DND-41 (cell line): ENCODE measurements at regions not wholly inside any gene's neighbourhood (a gene's known extent, or its start where the extent isn't known, plus 50 kb on each side); places are given as distances from the start of the nearest gene placed in this dataset.

Experiments
- ATAC-seq: fragments of 200-7000 bp; cut with Tn5 transposase; 3 replicates; pipeline ENCODE4 v1.9.1; 2021; ENCODE audit warnings: low read depth; ENCODE audit not compliant: insufficient read depth
- DNase-seq: peaks from one replicate; pipeline ENCODE4 v3.0.0-alpha.2; 2020
- H2AFZ ChIP-seq: 2 replicates; pipeline ENCODE4 v1.6.0; 2012; ENCODE audit warnings: low read depth, low read length
- H3K27ac ChIP-seq: 2 replicates; pipeline ENCODE4 v1.5.1; 2012; ENCODE audit warnings: low read length, inconsistent platforms
- H3K27me3 ChIP-seq: fragments of 200-600 bp; sonication (generic); 2 replicates; pipeline ENCODE4 v1.6.0; 2012; ENCODE audit warnings: low read length, mild to moderate bottlenecking, inconsistent platforms; ENCODE audit not compliant: insufficient read depth, poor library complexity
- H3K36me3 ChIP-seq: 2 replicates; pipeline ENCODE4 v1.5.1; 2012; ENCODE audit warnings: low read length, inconsistent platforms; ENCODE audit not compliant: insufficient read depth
- H3K4me1 ChIP-seq: 2 replicates; pipeline ENCODE4 v1.5.1; 2012; ENCODE audit warnings: mild to moderate bottlenecking, low read length; ENCODE audit not compliant: insufficient read depth
- H3K4me2 ChIP-seq: 2 replicates; pipeline ENCODE4 v1.6.0; 2012; ENCODE audit warnings: mild to moderate bottlenecking, moderate library complexity, low read length, inconsistent platforms; ENCODE audit not compliant: insufficient read depth
- H3K4me3 ChIP-seq, 2 experiments: fragments of 200-600 bp in 1 of 2; shearing (Covaris generic) in 1 of 2; 2 replicates each; pipeline ENCODE4 v1.5.1; 2012 to 2016; ENCODE audit warnings: inconsistent platforms in 2 of 2, low read length in 2 of 2, mild to moderate bottlenecking in 2 of 2, low read depth in 1 of 2, moderate library complexity in 1 of 2
- H3K79me2 ChIP-seq: 2 replicates; pipeline ENCODE4 v1.6.0; 2012; ENCODE audit warnings: low read length, inconsistent platforms; ENCODE audit not compliant: insufficient read depth
- H3K9ac ChIP-seq: 2 replicates; pipeline ENCODE4 v1.6.0; 2012; ENCODE audit warnings: low read depth, mild to moderate bottlenecking, inconsistent platforms, low read length, moderate library complexity
- H3K9me3 ChIP-seq: 2 replicates; pipeline ENCODE4 v1.5.1; 2012; ENCODE audit warnings: low read length, moderate library complexity, mild to moderate bottlenecking, inconsistent platforms; ENCODE audit not compliant: insufficient read depth, severe bottlenecking
- H4K20me1 ChIP-seq: 2 replicates; pipeline ENCODE4 v1.6.0; 2012; ENCODE audit warnings: low read length; ENCODE audit not compliant: insufficient read depth
- EZH2 ChIP-seq: IDR thresholded peaks from 3 replicates; pipeline ENCODE4 v1.6.1; 2012; ENCODE audit warnings: borderline replicate concordance, low read depth, mild to moderate bottlenecking, moderate library complexity, low read length, inconsistent platforms; ENCODE audit not compliant: severe bottlenecking
- TF ChIP-seq, protein P1 (sequence below): IDR thresholded peaks from 2 replicates; pipeline ENCODE4 v1.5.1; 2012; ENCODE audit warnings: borderline replicate concordance, low read length, moderate library complexity, mild to moderate bottlenecking; ENCODE audit not compliant: poor library complexity, severe bottlenecking; ENCODE audit errors: extremely low read depth

DNA sequence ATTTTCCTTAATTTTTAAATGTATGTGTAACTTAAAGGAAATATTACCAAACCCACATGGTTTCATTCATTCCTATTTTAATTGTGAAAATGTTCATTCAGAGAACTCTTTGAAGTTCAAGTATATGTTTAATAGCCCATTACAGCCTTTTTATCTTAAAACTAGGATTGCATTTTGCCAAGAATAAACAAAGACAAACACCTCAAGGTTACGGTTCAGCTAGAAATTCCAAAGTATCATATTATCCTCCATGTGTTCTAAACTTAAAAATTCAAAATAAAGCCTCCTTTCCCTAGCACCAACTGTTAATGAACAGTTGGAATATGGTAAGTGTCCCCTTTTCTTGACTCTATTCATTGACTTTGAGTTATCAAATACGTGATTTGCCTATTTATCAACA lies 215.6 kb upstream of the SEMA3E start:
- ATAC-seq = no peak
- H3K4me1 ChIP-seq = no peaks in the 10 kb centered on the region
- no peaks in the 10 kb centered on the region for H3K36me3 ChIP-seq
- TF ChIP-seq, protein P1, sequence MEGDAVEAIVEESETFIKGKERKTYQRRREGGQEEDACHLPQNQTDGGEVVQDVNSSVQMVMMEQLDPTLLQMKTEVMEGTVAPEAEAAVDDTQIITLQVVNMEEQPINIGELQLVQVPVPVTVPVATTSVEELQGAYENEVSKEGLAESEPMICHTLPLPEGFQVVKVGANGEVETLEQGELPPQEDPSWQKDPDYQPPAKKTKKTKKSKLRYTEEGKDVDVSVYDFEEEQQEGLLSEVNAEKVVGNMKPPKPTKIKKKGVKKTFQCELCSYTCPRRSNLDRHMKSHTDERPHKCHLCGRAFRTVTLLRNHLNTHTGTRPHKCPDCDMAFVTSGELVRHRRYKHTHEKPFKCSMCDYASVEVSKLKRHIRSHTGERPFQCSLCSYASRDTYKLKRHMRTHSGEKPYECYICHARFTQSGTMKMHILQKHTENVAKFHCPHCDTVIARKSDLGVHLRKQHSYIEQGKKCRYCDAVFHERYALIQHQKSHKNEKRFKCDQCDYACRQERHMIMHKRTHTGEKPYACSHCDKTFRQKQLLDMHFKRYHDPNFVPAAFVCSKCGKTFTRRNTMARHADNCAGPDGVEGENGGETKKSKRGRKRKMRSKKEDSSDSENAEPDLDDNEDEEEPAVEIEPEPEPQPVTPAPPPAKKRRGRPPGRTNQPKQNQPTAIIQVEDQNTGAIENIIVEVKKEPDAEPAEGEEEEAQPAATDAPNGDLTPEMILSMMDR = no peak
- TF ChIP-seq EZH2 = no peak
- H2AFZ ChIP-seq = no peak overlapping the region
- no peak for DNase-seq
- H3K9me3 ChIP-seq = no peaks in the 10 kb centered on the region
- H3K4me2 ChIP-seq = no peak overlapping the region
- H3K79me2 ChIP-seq = no peaks in the 10 kb centered on the region
- H3K27ac ChIP-seq = no peak overlapping the region
- H3K27me3 ChIP-seq = no peaks in the 10 kb centered on the region
- no peak overlapping the region for H3K9ac ChIP-seq
- no peak overlapping the region for H3K4me3 ChIP-seq
- no peaks in the 10 kb centered on the region for H4K20me1 ChIP-seq

DNA sequence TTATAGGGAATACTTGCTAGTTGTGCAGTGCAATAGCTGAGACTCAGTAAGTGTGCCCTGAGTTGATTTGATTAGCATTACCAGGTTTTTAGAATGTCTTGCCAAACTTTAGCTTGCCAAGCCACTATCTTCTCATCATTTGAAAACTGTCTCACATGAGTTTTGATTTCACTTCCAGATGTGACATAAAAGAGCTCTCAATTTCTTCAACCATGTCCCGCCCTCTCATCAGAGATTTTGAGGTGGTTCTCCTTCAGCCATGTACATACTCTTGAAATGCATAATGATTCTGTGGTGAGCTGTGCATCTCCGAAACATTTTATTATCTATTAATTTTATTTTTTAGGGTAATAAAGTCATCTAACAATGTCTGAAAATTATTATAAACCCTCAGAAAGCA lies 215.0 kb upstream of the SEMA3E start:
- no peak overlapping the region for H2AFZ ChIP-seq
- DNase-seq = no peak

DNA sequence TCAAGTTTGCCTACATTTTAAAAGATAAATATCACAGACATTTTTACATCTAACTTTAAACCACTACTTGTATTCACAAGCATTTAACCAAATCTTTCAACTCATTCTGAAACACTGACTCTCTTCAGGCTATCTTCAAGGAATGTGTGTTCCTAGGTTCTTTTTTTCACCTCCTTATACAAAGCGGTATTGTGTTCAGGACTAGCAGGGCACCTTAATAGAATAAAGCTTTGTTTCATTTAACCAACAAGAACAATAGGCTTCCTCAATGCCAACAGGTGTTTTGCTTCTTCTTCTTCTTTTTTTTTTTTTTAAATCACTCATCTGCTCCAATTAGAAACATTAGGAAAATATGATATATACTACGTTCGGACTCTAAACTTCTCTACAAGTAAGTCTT lies 212.9 kb upstream of the SEMA3E start:
- no peak overlapping the region for H3K4me3 ChIP-seq
- no peak for DNase-seq
- H3K9me3 ChIP-seq = no peaks in the 10 kb centered on the region
- H3K9ac ChIP-seq = no peak overlapping the region
- H2AFZ ChIP-seq = no peak overlapping the region
- no peak overlapping the region for H3K4me2 ChIP-seq
- H3K4me1 ChIP-seq = no peaks in the 10 kb centered on the region
- H4K20me1 ChIP-seq = no peaks in the 10 kb centered on the region
- TF ChIP-seq, protein P1 = no peak
- H3K36me3 ChIP-seq = no peaks in the 10 kb centered on the region
- no peak for ATAC-seq
- H3K79me2 ChIP-seq = no peaks in the 10 kb centered on the region
- no peak overlapping the region for H3K27ac ChIP-seq
- H3K27me3 ChIP-seq = no peaks in the 10 kb centered on the region

More for the DNA sequence above, 215.0 kb upstream of the SEMA3E start:
- TF ChIP-seq EZH2 = no peak
- TF ChIP-seq, protein P1 = no peak
- Histone ChIP-seq H3K79me2 (no peaks in the 10 kb centered on the region), H3K4me2 (no peak overlapping the region), H3K4me1 (no peaks in the 10 kb centered on the region), H3K9me3 (no peaks in the 10 kb centered on the region), H3K36me3 (no peaks in the 10 kb centered on the region), H3K27me3 (no peaks in the 10 kb centered on the region), H4K20me1 (no peaks in the 10 kb centered on the region), H3K27ac (no peak overlapping the region), H3K9ac (no peak overlapping the region), H3K4me3 (no peak overlapping the region)
- no peak for ATAC-seq

DNA sequence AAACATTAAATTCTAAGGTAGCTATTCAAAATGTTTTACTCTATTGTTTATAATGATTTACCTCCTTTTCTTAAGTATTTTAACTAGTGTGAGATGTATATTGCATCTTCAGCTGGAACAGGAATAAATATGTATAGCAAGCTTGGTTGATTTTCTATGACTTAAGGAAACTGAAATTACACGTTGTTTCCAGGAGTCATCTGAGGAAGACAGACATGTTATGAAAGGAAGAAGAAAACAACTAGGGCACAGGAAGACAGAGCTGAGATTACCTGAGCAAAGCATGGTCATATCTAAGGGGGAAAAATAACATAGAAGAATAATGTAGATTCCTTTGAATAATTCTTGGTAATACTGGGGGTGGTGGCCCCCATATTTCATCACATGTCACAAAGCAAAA lies 210.9 kb upstream of the SEMA3E start:
- ATAC-seq (no peak), DNase-seq (no peak)
- H2AFZ ChIP-seq = no peak overlapping the region
- no peaks in the 10 kb centered on the region for H4K20me1 ChIP-seq
- no peaks in the 10 kb centered on the region for H3K36me3 ChIP-seq
- no peak overlapping the region for H3K9ac ChIP-seq
- no peak overlapping the region for H3K4me3 ChIP-seq
- no peak overlapping the region for H3K27ac ChIP-seq
- no peaks in the 10 kb centered on the region for H3K79me2 ChIP-seq
- H3K27me3 ChIP-seq = no peaks in the 10 kb centered on the region
- TF ChIP-seq, protein P1 = no peak
- TF ChIP-seq EZH2 = no peak
- H3K4me2 ChIP-seq = no peak overlapping the region
- no peaks in the 10 kb centered on the region for H3K9me3 ChIP-seq
- no peaks in the 10 kb centered on the region for H3K4me1 ChIP-seq
